HG02571 (cell line): ENCODE measurements at regions not wholly inside any gene's neighbourhood (a gene's known extent, or its start where the extent isn't known, plus 50 kb on each side); places are given as distances from the start of the nearest gene placed in this dataset.

ENCODE experiments used
- ATAC-seq: cut with Tn5 transposase; IDR thresholded peaks from one replicate; pipeline ENCODE4 v1.9.1; 2021; ENCODE audit warnings: mild to moderate bottlenecking, moderate library complexity; ENCODE audit not compliant: unreplicated experiment

DNA sequence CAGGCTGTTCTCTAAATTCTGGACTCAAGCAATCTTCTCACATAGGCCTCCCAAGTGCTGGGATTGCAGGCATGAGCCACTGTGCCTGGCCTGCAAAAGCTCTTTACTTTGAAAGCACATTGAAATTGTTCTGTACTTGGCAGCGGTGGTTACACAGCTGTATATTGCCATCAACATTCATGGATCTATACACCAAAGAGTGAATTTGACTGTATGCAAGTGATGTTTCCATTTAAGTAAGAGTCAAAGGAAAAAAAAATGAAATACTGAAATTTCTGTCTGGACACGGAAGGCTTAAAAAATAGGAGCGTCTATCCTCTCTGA lies 450.6 kb upstream of the PSMD7 start:
- no peak for ATAC-seq

DNA sequence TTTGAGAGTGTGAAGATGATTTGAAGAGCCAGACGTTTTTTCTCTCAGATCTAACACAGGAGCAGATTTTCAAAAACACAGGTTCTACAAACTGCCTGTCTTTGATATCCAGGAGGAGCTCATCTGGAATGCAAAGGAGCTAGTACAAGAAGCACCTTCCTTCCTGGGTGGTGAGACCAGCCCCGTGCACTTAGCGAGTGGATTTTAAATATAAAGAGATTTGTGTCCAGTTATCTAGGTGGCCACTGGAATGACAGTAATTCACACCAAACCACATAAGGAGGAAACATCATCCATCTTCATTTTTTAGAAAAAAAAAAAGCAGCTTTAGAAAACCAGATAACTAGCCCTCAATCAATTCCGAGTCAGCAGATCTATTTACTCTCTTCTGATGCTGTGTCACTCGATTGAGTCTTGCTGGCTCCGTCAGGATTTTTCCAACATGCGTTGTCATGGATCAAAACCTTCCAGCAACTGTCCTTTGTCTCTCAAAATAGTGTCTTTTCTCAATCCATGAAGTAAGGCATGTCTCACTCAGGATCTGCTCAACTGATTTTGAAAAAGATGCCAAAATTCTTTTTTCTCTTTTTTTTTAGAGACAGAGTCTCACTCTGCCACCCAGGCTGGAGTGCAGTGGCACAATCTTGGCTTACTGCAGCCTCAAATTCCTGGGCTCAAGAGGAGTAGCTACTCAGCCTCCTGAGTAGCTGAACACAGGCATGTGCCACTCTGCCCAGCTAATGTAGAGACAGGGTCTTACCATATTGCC lies 451.2 kb upstream of the PSMD7 start:
- no peak for ATAC-seq

DNA sequence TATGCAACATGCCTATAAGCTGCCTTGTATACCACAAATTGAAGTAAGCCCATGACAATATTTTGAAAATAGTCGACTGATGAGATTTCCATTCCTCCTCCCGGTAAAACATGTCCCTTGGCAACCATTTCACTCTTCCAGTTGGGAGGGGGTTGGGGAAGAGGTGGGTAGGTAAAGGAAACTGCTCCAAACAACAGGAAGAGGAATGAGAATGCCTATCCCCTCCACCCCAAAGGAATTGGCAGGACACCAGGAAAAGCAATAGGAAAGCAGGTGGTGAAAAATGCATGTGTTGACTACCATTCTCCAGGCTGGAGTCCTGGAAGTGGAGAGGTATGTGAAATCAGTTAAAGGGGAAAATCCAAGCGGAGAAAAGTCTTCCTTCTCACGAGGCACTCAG lies 455.9 kb upstream of the PSMD7 start:
- ATAC-seq, result no peak

DNA sequence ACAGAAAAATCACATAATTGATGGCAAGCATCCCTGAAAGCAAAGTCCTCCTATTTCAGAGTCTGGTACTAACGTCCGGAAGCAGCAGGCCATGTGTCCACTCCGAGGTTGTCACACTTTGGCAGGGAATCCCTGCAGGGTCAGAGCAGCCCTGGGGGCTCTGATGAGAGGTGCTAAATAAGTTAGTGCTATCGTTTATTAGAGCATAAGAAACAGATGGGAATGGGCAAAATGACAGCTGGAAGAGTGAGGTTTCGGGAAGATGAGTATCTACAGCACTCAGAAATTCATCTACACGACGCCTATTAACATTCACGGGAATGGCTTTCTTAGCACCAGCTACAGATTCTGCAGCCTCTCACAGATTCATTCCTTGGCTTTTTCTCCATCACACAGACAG lies 465.4 kb upstream of the PSMD7 start:
- no peak for ATAC-seq

- ATAC-seq, result no peak
Measured at GRCh38 chr16:73823205-73823849, 473.3 kb upstream of the PSMD7 start.

GRCh38 chr16:73817526-73818324 lies 478.9 kb upstream of the PSMD7 start:
- ATAC-seq, result no peak

GRCh38 chr16:73813527-73813926 lies 483.1 kb upstream of the PSMD7 start:
- ATAC-seq, result no peak

GRCh38 chr16:73804456-73804855 lies 492.2 kb upstream of the PSMD7 start:
- ATAC-seq, result no peak

- no peak for ATAC-seq
Measured at GRCh38 chr16:73798471-73798870, 498.1 kb upstream of the PSMD7 start.

DNA sequence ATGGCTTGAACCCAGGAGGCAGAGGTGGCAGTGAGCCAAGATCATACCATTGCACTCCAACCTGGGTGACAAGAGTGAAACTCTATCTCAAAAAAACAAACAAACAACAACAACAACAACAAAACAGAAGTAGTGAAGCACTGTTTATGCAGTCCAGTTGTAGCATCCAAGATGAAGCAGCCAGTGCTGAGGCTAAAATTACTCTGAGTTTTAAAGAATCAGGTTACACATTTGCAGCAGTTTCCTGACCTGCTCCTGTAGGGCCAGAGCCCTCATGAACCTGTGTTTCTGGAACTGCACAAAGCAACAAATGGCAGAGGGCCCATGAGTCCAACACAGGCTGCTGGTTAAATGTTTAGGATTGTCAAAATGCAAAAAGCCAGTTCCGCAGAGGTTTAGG lies 499.5 kb upstream of the PSMD7 start:
- ATAC-seq, result no peak

- no peak for ATAC-seq
Measured at GRCh38 chr16:73796241-73796640, 500.4 kb upstream of the PSMD7 start.

DNA sequence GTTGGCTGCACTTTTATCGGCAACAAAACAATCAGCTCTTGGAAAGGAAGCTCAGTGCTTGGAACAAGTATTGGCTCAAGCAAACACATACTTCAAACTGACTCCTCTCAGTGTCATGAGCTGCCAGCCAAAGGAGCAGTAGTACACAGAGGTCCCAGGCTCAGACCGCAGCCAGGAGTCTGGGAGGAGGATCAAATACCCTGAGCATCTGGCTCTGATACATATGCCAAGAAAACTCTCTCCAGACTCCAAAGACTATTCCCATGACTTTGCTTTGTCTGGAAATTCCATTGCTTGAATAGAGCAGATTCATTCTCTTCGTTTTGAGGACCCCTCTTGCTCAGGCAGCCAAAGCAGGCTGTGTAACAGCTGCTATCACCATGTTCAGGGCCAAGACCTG lies 501.6 kb upstream of the PSMD7 start:
- no peak for ATAC-seq

GRCh38 chr16:73793871-73794437 lies 502.7 kb upstream of the PSMD7 start:
- no peak for ATAC-seq

DNA sequence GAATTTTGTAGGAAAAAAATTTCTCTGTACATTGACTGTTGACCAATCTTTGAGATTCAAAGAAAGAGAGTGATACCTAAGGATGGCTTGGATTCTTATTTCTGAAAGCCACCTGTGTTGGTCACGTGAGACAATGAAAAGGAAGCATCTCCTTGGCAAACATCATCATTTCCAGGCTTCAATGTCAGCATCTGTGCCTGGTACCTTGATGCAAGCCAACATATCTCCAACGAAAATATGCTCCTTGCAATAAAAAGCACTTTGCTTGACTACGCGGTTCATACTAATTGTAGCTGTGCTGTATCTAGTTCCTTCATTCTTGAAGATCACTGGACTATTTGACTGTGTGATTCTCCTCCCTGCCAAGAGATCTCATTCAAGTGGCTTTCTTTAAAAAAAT lies 503.4 kb upstream of the PSMD7 start:
- ATAC-seq, result no peak

- ATAC-seq, result no peak
Measured at GRCh38 chr16:73792199-73793020, 504.2 kb upstream of the PSMD7 start.

DNA sequence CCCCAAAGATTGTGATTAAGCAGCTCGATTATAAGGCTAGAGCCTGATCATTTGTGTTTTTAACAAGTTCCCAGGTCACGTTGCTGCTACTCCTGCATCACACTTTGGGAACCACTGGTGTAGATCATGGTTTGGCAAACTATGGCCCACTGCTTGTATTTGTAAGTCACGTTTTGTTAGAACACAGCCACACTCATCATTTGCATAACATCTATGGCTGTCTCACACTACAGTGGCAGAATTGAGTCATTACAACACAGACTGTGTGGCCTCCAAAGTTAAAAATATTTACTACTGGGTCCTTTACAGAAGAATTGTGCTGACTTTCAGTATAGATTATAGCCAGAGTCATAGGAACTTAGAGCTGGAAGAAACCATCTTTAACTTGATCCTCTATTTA lies 515.3 kb upstream of the PSMD7 start:
- ATAC-seq, result no peak

GRCh38 chr16:73778887-73779286 lies 517.7 kb upstream of the PSMD7 start:
- ATAC-seq, result no peak

- ATAC-seq, result no peak
Measured at GRCh38 chr16:73775841-73776388, 520.7 kb upstream of the PSMD7 start.

- ATAC-seq, result no peak
Measured at GRCh38 chr16:73771196-73772064, 525.2 kb upstream of the PSMD7 start.

DNA sequence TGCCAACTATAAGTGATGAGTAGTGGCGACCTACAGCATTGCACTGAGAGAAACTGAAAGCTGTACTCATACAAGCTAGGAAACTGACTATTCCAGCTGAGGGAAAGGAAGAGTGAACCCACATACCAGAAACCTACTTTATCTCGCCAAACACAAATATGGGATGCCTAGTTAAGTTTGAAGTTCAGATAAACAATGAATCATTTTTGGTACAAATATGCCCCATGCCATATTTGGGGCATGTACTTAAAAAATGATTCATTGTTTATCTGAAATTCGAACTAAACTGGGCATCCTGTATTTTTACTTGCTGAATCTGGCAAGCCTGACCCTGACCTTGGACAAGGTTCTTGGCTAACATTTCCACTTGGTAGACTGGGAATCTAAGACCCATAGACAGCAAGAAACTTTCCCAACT lies 527.8 kb upstream of the PSMD7 start:
- no peak for ATAC-seq
